ENCODE measurements at regions not wholly inside any gene's neighbourhood (a gene's known extent, or its start where the extent isn't known, plus 50 kb on each side); places are given as distances from the start of the nearest gene placed in this dataset.

GRCh38 chr1:30400507-30400906, 322.9 kb downstream of the MATN1 start:
- DNase-seq = no peak

- DNase-seq = no peak
Measured at GRCh38 chr1:30399026-30399425, 324.4 kb downstream of the MATN1 start.

- no peak for DNase-seq
Measured at GRCh38 chr1:30397576-30397975, 325.8 kb downstream of the MATN1 start.

GRCh38 chr1:30395631-30396030, 327.8 kb downstream of the MATN1 start:
- no peak for DNase-seq

- DNase-seq = no peak
Measured at GRCh38 chr1:30388386-30388785, 335.0 kb downstream of the MATN1 start.

- no peak for DNase-seq
Measured at GRCh38 chr1:30386156-30386926, 337.0 kb downstream of the MATN1 start.

GRCh38 chr1:30385246-30385995, 338.0 kb downstream of the MATN1 start:
- DNase-seq = no peak

GRCh38 chr1:30384286-30385245, 338.8 kb downstream of the MATN1 start:
- DNase-seq = no peak

- no peak for DNase-seq
Measured at GRCh38 chr1:30383221-30383711, 340.1 kb downstream of the MATN1 start.

GRCh38 chr1:30382496-30382895, 340.9 kb downstream of the MATN1 start:
- no peak for DNase-seq

- DNase-seq = no peak
Measured at GRCh38 chr1:30381671-30382365, 341.6 kb downstream of the MATN1 start.

- no peak for DNase-seq
Measured at GRCh38 chr1:30381266-30381665, 342.1 kb downstream of the MATN1 start.

GRCh38 chr1:30380625-30380984, 342.8 kb downstream of the MATN1 start:
- DNase-seq = no peak

- no peak for DNase-seq
Measured at GRCh38 chr1:30379684-30380624, 343.4 kb downstream of the MATN1 start.

GRCh38 chr1:30378991-30379581, 344.3 kb downstream of the MATN1 start:
- DNase-seq = peak; percentile 34

GRCh38 chr1:30378003-30378596, 345.3 kb downstream of the MATN1 start:
- no peak for DNase-seq

- no peak for DNase-seq
Measured at GRCh38 chr1:30377230-30378002, 346.0 kb downstream of the MATN1 start.

GRCh38 chr1:30376054-30376697, 347.2 kb downstream of the MATN1 start:
- DNase-seq = no peak

- no peak for DNase-seq
Measured at GRCh38 chr1:30375156-30375555, 348.2 kb downstream of the MATN1 start.

Data from NCI-H524 treated with DMSO at 0.1 percent for 48 hours (cell line).